Osteoblast (primary cell): ENCODE measurements at regions not wholly inside any gene's neighbourhood (a gene's known extent, or its start where the extent isn't known, plus 50 kb on each side); places are given as distances from the start of the nearest gene placed in this dataset.

ENCODE experiments used
- DNase-seq: peaks from one replicate; pipeline ENCODE4 v3.0.0; 2011; ENCODE audit warnings: low spot score, mixed read lengths; ENCODE audit not compliant: insufficient read length; ENCODE audit errors: missing footprints
- H2AFZ ChIP-seq: 2 replicates; pipeline ENCODE4 v1.6.0; 2011; ENCODE audit warnings: mild to moderate bottlenecking, low read length
- H3K27ac ChIP-seq: 2 replicates; pipeline ENCODE4 v1.5.1; 2011; ENCODE audit warnings: mild to moderate bottlenecking, low read depth, low read length, moderate library complexity
- H3K27me3 ChIP-seq: 2 replicates; pipeline ENCODE4 v1.6.0; 2012; ENCODE audit warnings: mild to moderate bottlenecking, control low read depth, inconsistent platforms, low read length, moderate library complexity; ENCODE audit not compliant: insufficient read depth
- H3K36me3 ChIP-seq: 2 replicates; pipeline ENCODE4 v1.5.1; 2011; ENCODE audit warnings: mild to moderate bottlenecking, low read length, control low read depth, moderate library complexity; ENCODE audit not compliant: insufficient read depth
- H3K4me1 ChIP-seq: 2 replicates; pipeline ENCODE4 v1.5.1; 2011; ENCODE audit warnings: mild to moderate bottlenecking, low read length, control low read depth, moderate library complexity; ENCODE audit not compliant: insufficient read depth
- H3K4me2 ChIP-seq: 2 replicates; pipeline ENCODE4 v1.6.0; 2011; ENCODE audit warnings: mild to moderate bottlenecking, low read length; ENCODE audit not compliant: insufficient read depth
- H3K4me3 ChIP-seq: fragments of 200-600 bp; sonication (generic); 3 replicates; pipeline ENCODE4 v1.5.1; 2012; ENCODE audit warnings: mild to moderate bottlenecking, low read length, inconsistent platforms; ENCODE audit not compliant: insufficient read depth
- H3K79me2 ChIP-seq: 2 replicates; pipeline ENCODE4 v1.6.0; 2012; ENCODE audit warnings: mild to moderate bottlenecking, low read length, control low read depth, inconsistent platforms; ENCODE audit not compliant: insufficient read depth
- H3K9me3 ChIP-seq: 2 replicates; pipeline ENCODE4 v1.5.1; 2011; ENCODE audit warnings: low read depth, low read length, control low read depth
- H4K20me1 ChIP-seq: 2 replicates; pipeline ENCODE4 v1.6.0; 2012; ENCODE audit warnings: mild to moderate bottlenecking, low read length, control low read depth; ENCODE audit not compliant: insufficient read depth
- CTCF ChIP-seq: IDR thresholded peaks from 2 replicates; pipeline ENCODE4 v1.5.1; 2011; ENCODE audit warnings: mild to moderate bottlenecking, low read depth, low read length, moderate library complexity; ENCODE audit errors: extremely low read depth

- TF ChIP-seq CTCF: no peak
- no peak for DNase-seq
Measured at GRCh38 chr2:155393406-155393805, 694.9 kb downstream of the KCNJ3 start.

DNA sequence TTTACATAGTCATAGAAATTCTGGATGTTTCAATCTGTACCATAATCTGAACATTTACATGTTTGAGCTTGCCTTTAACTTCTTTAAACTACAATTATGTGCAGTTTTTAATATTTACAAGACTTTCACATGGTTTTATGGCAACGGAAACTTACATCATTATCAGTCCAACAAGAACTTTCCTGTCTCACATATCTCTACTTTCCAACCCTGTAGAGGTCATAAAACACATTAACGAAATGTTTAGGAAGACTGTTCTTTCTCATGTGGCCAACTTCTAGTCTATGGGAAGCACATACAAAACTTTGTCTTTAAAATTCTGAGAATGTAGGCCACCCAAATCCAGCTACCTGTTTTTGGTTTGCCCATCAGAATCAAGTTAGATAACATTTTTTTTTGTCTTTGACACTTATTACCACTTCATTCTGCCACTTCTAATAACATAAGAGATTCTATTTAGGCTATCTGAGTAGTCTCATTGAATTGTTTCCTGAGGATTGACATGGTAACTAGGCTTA, 693.2 kb downstream of the KCNJ3 start:
- no peak for DNase-seq
- Histone ChIP-seq H3K4me2 (no peak overlapping the region), H3K27me3 (no peaks in the 10 kb centered on the region), H3K4me3 (no peak overlapping the region), H3K4me1 (no peaks in the 10 kb centered on the region), H3K27ac (no peak overlapping the region), H4K20me1 (no peaks in the 10 kb centered on the region), H2AFZ (no peak overlapping the region), H3K79me2 (no peaks in the 10 kb centered on the region), H3K36me3 (no peaks in the 10 kb centered on the region), H3K9me3 (no peaks in the 10 kb centered on the region)
- TF ChIP-seq CTCF: no peak

More at GRCh38 chr2:155393406-155393805, 694.9 kb downstream of the KCNJ3 start:
- Histone ChIP-seq H3K4me2 (no peak overlapping the region), H3K4me1 (no peaks in the 10 kb centered on the region), H3K9me3 (no peaks in the 10 kb centered on the region), H2AFZ (no peak overlapping the region), H3K4me3 (no peak overlapping the region), H4K20me1 (no peaks in the 10 kb centered on the region), H3K79me2 (no peaks in the 10 kb centered on the region), H3K27ac (no peak overlapping the region), H3K36me3 (no peaks in the 10 kb centered on the region), H3K27me3 (no peaks in the 10 kb centered on the region)

DNA sequence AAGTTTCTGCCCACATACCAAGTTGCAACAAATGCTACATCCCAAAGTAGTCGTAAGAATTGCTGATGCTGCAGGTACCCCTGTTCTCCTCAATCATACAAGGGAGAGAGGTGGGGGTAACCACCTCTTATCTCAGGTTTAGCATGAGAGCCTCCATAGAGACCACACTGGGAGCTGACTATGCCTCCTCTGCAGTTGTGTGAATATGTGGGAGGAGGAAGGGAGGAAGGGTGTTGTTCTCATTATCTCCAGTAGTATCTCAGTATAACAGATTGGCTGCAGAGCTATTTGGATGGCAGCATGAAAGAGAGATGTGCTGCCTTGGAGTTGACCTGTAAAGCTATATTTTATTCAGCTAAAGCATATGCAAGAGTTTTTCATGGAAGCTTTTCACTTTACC, 690.7 kb downstream of the KCNJ3 start:
- H3K79me2 ChIP-seq: no peaks in the 10 kb centered on the region
- no peaks in the 10 kb centered on the region for H3K36me3 ChIP-seq
- H3K27ac ChIP-seq: no peak overlapping the region
- DNase-seq: no peak
- TF ChIP-seq CTCF: no peak
- no peak overlapping the region for H2AFZ ChIP-seq
- H3K4me1 ChIP-seq: no peaks in the 10 kb centered on the region
- H3K9me3 ChIP-seq: no peaks in the 10 kb centered on the region
- H3K4me2 ChIP-seq: no peak overlapping the region
- no peak overlapping the region for H3K4me3 ChIP-seq
- H4K20me1 ChIP-seq: no peaks in the 10 kb centered on the region
- H3K27me3 ChIP-seq: no peaks in the 10 kb centered on the region

DNA sequence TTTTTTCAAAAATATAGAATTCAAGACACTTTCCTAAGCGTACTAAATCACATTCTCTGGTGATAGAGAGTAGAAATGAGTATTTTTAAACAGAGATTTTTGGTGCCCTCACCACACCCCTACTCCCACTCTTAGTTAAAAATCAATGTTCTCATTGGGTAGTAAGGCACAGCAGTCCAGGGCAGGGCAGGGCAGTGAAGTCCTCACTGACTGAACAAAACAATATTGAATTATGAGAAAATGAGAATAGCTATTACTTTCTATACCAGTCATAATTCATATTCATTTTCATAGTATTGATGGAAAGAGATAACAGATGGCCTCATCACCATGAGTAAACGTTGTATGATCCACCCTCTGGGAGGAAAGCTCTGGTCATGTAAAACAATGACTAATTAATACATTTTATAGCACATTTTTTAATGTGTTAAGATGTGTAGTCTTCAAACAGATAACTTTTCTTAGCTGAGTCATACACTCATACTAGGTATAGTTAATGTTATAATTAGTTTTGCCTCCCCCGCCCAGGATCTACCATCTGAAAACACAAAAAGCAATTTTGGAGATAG, 686.1 kb downstream of the KCNJ3 start:
- Histone ChIP-seq H3K36me3 (no peaks in the 10 kb centered on the region), H3K4me1 (no peaks in the 10 kb centered on the region), H3K27me3 (no peaks in the 10 kb centered on the region)

More for the DNA sequence above, 686.1 kb downstream of the KCNJ3 start:
- no peaks in the 10 kb centered on the region for H3K9me3 ChIP-seq
- H3K27ac ChIP-seq: no peak overlapping the region
- no peaks in the 10 kb centered on the region for H3K79me2 ChIP-seq
- H4K20me1 ChIP-seq: no peaks in the 10 kb centered on the region
- H2AFZ ChIP-seq: no peak overlapping the region
- no peak for DNase-seq
- no peak for TF ChIP-seq CTCF
- H3K4me2 ChIP-seq: no peak overlapping the region
- H3K4me3 ChIP-seq: no peak overlapping the region
